ENCODE measurements at regions not wholly inside any gene's neighbourhood (a gene's known extent, or its start where the extent isn't known, plus 50 kb on each side); places are given as distances from the start of the nearest gene placed in this dataset.

GRCh38 chr1:244761279-244761678 is 74.2 kb upstream of the COX20 start:
- POLR2A ChIA-PET, result interaction anchor here (0.6 kb wide), 1 partner anchor 1706 kb away, joined by 3 read pairs; no protein-coding TSS in a partner anchor

More at GRCh38 chr1:244761279-244761678, 74.2 kb upstream of the COX20 start:
- Mint-ChIP-seq H3K4me3 (no peak overlapping the region), H3K27ac (no peak overlapping the region), H3K27me3 (ENCODE audit: low read depth) (no peaks in the 10 kb centered on the region), H3K36me3 (0 out of 2 replicates have a peak, but pooled peaks cover 3% of the 10 kb centered on the region), H3K9me3 (peaks cover 10% of the 10 kb centered on the region), H3K4me1 (peaks cover 24% of the 10 kb centered on the region)
- DNase-seq (ENCODE audit: low spot score), result peak; percentile 32
- CTCF ChIA-PET, result interaction anchor here (0.7 kb wide), 2 partner anchors 32 to 259 kb away, joined by 3 to 5 read pairs; no protein-coding TSS in a partner anchor
- ATAC-seq, result no peak
- TF ChIP-seq IRF1 (CRISPR knock-in tag; IDR thresholded peaks at IDR 0.05) (no peak), CBFB (CRISPR knock-in tag; IDR thresholded peaks at IDR 0.05; ENCODE audit: low read depth) (no peak), E2F4 (CRISPR knock-in tag; IDR thresholded peaks at IDR 0.05; ENCODE audit: borderline replicate concordance, low read depth) (no peak), ZNF423 (CRISPR knock-in tag; IDR thresholded peaks at IDR 0.05) (no peak), KAT7 (CRISPR knock-in tag; IDR thresholded peaks at IDR 0.05; ENCODE audit: borderline replicate concordance) (no peak), HMGXB4 (CRISPR knock-in tag; IDR thresholded peaks at IDR 0.05) (no peak), NFATC4 (CRISPR knock-in tag; IDR thresholded peaks at IDR 0.05) (no peak), PRRX2 (CRISPR knock-in tag; IDR thresholded peaks at IDR 0.05) (no peak), TP53 (CRISPR knock-in tag; IDR thresholded peaks at IDR 0.05) (no peak), ZNF138 (CRISPR knock-in tag; conservative IDR thresholded peaks at IDR 0.05) (no peak), NR2C2 (CRISPR knock-in tag; IDR thresholded peaks at IDR 0.05) (no peak), ATF6 (CRISPR knock-in tag; IDR thresholded peaks at IDR 0.05) (no peak), ZNF425 (CRISPR knock-in tag; conservative IDR thresholded peaks at IDR 0.05) (no peak), ELF4 (CRISPR knock-in tag; IDR thresholded peaks at IDR 0.05; ENCODE audit: low read depth) (no peak), ESRRA (CRISPR knock-in tag; IDR thresholded peaks at IDR 0.05; ENCODE audit: borderline replicate concordance) (no peak)
